Kidney epithelial cell (primary cell): ENCODE measurements at regions not wholly inside any gene's neighbourhood (a gene's known extent, or its start where the extent isn't known, plus 50 kb on each side); places are given as distances from the start of the nearest gene placed in this dataset.

ENCODE experiments used
- DNase-seq: peaks from one replicate; pipeline ENCODE4 v3.0.0-alpha.2; 2010; ENCODE audit warnings: low read depth
- H3K27me3 ChIP-seq: 2 replicates; pipeline ENCODE4 v1.6.0; 2011; ENCODE audit warnings: low read length; ENCODE audit not compliant: control insufficient read depth, insufficient read depth
- H3K36me3 ChIP-seq: 2 replicates; pipeline ENCODE4 v1.5.1; 2011; ENCODE audit warnings: low read length; ENCODE audit not compliant: control insufficient read depth, insufficient read depth
- H3K4me3 ChIP-seq: 2 replicates; pipeline ENCODE4 v1.5.1; 2011; ENCODE audit warnings: low read depth, mild to moderate bottlenecking, control low read depth, low read length
- TF ChIP-seq, protein P1 (sequence below): IDR thresholded peaks from 2 replicates; pipeline ENCODE4 v1.5.1; 2011; ENCODE audit warnings: mild to moderate bottlenecking, moderate library complexity, low read length, control low read depth, inconsistent platforms; ENCODE audit not compliant: insufficient read depth, poor library complexity, severe bottlenecking

GRCh38 chr3:23746441-23746840, 59.3 kb upstream of the UBE2E1 start:
- Histone ChIP-seq H3K27me3 (no peaks in the 10 kb centered on the region), H3K36me3 (no peaks in the 10 kb centered on the region), H3K4me3 (no peak overlapping the region)
- DNase-seq, result no peak
- TF ChIP-seq, protein P1, sequence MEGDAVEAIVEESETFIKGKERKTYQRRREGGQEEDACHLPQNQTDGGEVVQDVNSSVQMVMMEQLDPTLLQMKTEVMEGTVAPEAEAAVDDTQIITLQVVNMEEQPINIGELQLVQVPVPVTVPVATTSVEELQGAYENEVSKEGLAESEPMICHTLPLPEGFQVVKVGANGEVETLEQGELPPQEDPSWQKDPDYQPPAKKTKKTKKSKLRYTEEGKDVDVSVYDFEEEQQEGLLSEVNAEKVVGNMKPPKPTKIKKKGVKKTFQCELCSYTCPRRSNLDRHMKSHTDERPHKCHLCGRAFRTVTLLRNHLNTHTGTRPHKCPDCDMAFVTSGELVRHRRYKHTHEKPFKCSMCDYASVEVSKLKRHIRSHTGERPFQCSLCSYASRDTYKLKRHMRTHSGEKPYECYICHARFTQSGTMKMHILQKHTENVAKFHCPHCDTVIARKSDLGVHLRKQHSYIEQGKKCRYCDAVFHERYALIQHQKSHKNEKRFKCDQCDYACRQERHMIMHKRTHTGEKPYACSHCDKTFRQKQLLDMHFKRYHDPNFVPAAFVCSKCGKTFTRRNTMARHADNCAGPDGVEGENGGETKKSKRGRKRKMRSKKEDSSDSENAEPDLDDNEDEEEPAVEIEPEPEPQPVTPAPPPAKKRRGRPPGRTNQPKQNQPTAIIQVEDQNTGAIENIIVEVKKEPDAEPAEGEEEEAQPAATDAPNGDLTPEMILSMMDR, result no peak

- Histone ChIP-seq H3K27me3 (no peaks in the 10 kb centered on the region), H3K36me3 (no peaks in the 10 kb centered on the region), H3K4me3 (no peak overlapping the region)
- DNase-seq, result no peak
- TF ChIP-seq, protein P1, result no peak
Observed at GRCh38 chr3:23747841-23748240, 57.9 kb upstream of the UBE2E1 start.

DNA sequence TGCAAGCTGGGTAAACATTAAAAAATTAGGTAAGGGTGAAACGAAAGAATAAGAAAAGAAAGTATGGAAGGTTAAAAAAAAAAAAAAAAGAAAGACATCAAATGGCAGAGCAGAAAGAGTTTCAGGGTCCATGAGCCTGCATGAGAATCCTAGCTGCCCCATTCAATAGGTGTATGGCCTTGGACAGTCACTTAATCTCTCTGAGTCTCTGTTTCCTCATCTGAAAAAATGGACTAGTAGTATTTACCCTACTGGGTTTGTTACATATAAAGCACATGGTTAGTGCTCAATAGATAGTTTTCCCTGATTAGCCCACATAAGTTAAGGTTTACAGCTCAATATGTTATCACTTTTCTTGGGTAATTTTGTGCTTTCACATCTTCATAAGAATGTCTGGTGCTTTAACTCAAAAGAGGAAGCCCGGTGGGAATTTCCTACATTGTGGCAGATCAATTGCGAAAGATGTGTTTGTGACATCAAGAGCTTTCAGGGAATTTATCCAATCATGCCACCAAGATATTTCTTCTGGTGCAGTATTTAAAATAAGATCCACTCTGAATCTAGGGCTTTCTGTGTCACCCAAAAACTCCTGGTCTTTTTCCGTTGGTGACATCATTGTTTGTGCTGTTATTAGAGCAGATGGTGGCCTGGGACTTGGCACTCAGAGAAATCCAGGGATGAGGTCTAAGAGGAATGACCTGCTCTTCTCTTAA, 57.2 kb upstream of the UBE2E1 start:
- no peaks in the 10 kb centered on the region for H3K36me3 ChIP-seq
- DNase-seq, result no peak
- TF ChIP-seq, protein P1, result no peak
- H3K27me3 ChIP-seq, result no peaks in the 10 kb centered on the region
- H3K4me3 ChIP-seq, result no peak overlapping the region

DNA sequence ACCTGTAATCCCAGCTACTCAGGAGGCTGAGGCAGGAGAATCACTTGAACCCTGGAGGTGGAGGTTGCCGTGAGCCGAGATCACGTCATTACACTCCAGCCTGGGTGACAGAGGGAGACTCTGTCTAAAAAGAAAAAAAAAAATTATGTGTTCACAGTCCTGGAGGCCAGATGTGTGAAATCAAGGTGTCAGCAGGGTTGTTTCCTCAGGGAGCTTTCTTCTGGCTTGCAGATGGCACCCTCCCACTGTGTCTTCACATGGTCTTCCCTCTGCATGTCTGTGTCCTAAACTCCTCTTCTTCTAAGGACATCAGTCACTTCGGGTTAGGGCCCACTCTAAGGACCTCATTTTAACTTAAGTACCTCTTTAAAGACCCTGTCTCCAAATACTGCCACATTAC, 56.1 kb upstream of the UBE2E1 start:
- DNase-seq, result no peak
- no peak overlapping the region for H3K4me3 ChIP-seq
- TF ChIP-seq, protein P1, result no peak
- no peaks in the 10 kb centered on the region for H3K36me3 ChIP-seq
- H3K27me3 ChIP-seq, result no peaks in the 10 kb centered on the region

GRCh38 chr3:23750573-23751210, 55.1 kb upstream of the UBE2E1 start:
- TF ChIP-seq, protein P1, result no peak
- no peaks in the 10 kb centered on the region for H3K36me3 ChIP-seq
- H3K27me3 ChIP-seq, result no peaks in the 10 kb centered on the region
- no peak overlapping the region for H3K4me3 ChIP-seq
- DNase-seq, result no peak

DNA sequence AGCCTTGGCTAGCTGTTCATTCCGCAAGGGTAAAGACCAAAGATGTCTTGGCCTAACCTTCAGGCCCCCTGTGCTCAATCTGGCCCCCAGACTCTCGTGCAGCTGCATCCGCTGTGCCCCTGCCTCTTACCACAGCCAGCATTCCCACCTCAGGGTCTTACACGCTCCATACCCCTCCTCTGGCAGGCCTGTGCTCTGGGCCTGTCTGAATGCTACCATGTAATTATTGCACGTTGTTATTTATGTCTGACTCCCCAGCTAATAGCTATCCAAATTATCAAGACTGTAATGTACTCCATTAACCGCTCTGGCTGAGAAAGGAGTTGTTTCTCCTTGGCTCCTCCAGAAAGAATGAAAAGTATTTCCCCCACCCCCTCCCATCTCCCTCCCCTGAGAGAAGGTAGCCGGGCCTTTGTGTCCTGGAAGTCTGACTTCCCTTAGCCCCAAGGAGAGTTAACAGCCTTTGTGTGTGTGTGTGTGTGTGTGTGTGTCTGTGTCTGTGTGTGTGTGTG, 54.5 kb upstream of the UBE2E1 start:
- Histone ChIP-seq H3K4me3 (no peak overlapping the region), H3K36me3 (no peaks in the 10 kb centered on the region), H3K27me3 (no peaks in the 10 kb centered on the region)
- peak; percentile 19 for DNase-seq
- TF ChIP-seq, protein P1, result no peak
